SK-N-SH (cell line): ENCODE measurements at regions not wholly inside any gene's neighbourhood (a gene's known extent, or its start where the extent isn't known, plus 50 kb on each side); places are given as distances from the start of the nearest gene placed in this dataset.

Source experiments
- CHD2 ChIP-seq: fragments of 150-350 bp; IDR thresholded peaks from 2 replicates; pipeline ENCODE4 v1.6.1; 2018; ENCODE audit warnings: low read length; ENCODE audit not compliant: partially characterized antibody
- EP300 ChIP-seq, 2 experiments: IDR thresholded peaks; 2 replicates each; pipeline versions ENCODE4 v1.4.0 to v1.6.1; 2012; ENCODE audit warnings: borderline replicate concordance in 1 of 2, low read depth in 1 of 2, low read length in 1 of 2
- EZH2phosphoT487 ChIP-seq: fragments of 200-600 bp; sonication (generic); IDR thresholded peaks from 2 replicates; pipeline ENCODE4 v1.6.1; 2017; ENCODE audit warnings: low read depth, mixed run types, mild to moderate bottlenecking, antibody characterized with exemption, moderate library complexity, borderline replicate concordance
- GABPA ChIP-seq: IDR thresholded peaks from 2 replicates; pipeline ENCODE4 v1.4.0; 2012; ENCODE audit warnings: low read depth, mild to moderate bottlenecking
- GATA2 ChIP-seq: sonication (generic); formaldehyde crosslinking; IDR thresholded peaks from 2 replicates; pipeline ENCODE4 v1.5.0; 2020; ENCODE audit warnings: mild to moderate bottlenecking, missing genetic modification reagents
- POLR2AphosphoS5 ChIP-seq: IDR thresholded peaks from 2 replicates; pipeline ENCODE4 v1.6.1; 2012; ENCODE audit warnings: low read depth, low read length
- YY1 ChIP-seq: IDR thresholded peaks from 2 replicates; pipeline ENCODE4 v1.4.0; 2012; ENCODE audit warnings: low read depth, mild to moderate bottlenecking
- TF ChIP-seq, protein P1 (sequence below): fragments of 200-600 bp; sonication (generic); IDR thresholded peaks from 2 replicates; pipeline ENCODE4 v1.6.1; 2017; ENCODE audit warnings: antibody characterized with exemption, mild to moderate bottlenecking, moderate library complexity
- TF ChIP-seq, protein P2 (sequence below): IDR thresholded peaks from 2 replicates; pipeline ENCODE4 v1.4.0; 2012; ENCODE audit warnings: low read depth

DNA sequence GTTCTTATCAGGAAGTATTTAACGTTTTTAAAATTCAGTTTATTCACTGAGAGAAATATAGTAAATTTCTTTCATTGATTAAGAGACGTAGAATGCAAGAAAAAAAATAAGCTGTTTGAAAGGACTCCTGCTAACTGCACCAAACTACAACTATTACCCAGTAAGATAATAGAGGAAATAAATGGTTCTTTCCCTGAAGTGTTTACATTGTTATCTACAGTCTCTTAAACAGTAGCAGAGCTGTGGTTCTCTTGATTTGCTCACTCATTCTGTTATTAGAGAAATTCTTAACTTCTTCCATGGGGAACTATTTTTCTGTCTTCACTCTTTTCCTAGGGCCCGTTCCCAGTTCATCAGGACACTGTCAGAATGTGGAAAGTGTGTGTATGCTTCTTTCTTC lies 973.0 kb downstream of the KCNJ2 start:
- TF ChIP-seq POLR2AphosphoS5 (no peak), GABPA (no peak), YY1 (no peak), GATA2 (no peak), CHD2 (no peak), EP300 (IDR thresholded peaks at IDR 0.05; ENCODE audit: borderline replicate concordance in 1 of 2, low read depth in 1 of 2, low read length in 1 of 2) (no peak), EZH2phosphoT487 (no peak)
- TF ChIP-seq, protein P1, sequence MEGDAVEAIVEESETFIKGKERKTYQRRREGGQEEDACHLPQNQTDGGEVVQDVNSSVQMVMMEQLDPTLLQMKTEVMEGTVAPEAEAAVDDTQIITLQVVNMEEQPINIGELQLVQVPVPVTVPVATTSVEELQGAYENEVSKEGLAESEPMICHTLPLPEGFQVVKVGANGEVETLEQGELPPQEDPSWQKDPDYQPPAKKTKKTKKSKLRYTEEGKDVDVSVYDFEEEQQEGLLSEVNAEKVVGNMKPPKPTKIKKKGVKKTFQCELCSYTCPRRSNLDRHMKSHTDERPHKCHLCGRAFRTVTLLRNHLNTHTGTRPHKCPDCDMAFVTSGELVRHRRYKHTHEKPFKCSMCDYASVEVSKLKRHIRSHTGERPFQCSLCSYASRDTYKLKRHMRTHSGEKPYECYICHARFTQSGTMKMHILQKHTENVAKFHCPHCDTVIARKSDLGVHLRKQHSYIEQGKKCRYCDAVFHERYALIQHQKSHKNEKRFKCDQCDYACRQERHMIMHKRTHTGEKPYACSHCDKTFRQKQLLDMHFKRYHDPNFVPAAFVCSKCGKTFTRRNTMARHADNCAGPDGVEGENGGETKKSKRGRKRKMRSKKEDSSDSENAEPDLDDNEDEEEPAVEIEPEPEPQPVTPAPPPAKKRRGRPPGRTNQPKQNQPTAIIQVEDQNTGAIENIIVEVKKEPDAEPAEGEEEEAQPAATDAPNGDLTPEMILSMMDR, result no peak
- TF ChIP-seq, protein P2, sequence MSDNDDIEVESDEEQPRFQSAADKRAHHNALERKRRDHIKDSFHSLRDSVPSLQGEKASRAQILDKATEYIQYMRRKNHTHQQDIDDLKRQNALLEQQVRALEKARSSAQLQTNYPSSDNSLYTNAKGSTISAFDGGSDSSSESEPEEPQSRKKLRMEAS, result no peak
